GM18505 (cell line): ENCODE measurements at regions not wholly inside any gene's neighbourhood (a gene's known extent, or its start where the extent isn't known, plus 50 kb on each side); places are given as distances from the start of the nearest gene placed in this dataset.

Experiments used
- ATAC-seq: cut with Tn5 transposase; IDR thresholded peaks from one replicate; pipeline ENCODE4 v1.9.1; 2021; ENCODE audit not compliant: unreplicated experiment
- POLR2A ChIP-seq: IDR thresholded peaks from 4 replicates; pipeline ENCODE4 v1.6.1; 2011; ENCODE audit warnings: borderline replicate concordance; ENCODE audit not compliant: insufficient read depth, insufficient read length; ENCODE audit errors: extremely low read depth

- no peak for TF ChIP-seq POLR2A
- ATAC-seq, result no peak
Measured at GRCh38 chr14:85915711-85916110, 385.8 kb downstream of the FLRT2 start.

GRCh38 chr14:85912141-85912540 is 382.2 kb downstream of the FLRT2 start:
- TF ChIP-seq POLR2A, result no peak
- no peak for ATAC-seq

- no peak for TF ChIP-seq POLR2A
- ATAC-seq, result no peak
Measured at GRCh38 chr14:85911044-85911443, 381.1 kb downstream of the FLRT2 start.

- TF ChIP-seq POLR2A, result no peak
- ATAC-seq, result no peak
Measured at GRCh38 chr14:85909581-85909980, 379.6 kb downstream of the FLRT2 start.

- ATAC-seq, result no peak
- TF ChIP-seq POLR2A, result no peak
Measured at GRCh38 chr14:85907536-85907935, 377.6 kb downstream of the FLRT2 start.

GRCh38 chr14:85897808-85898207 is 367.9 kb downstream of the FLRT2 start:
- TF ChIP-seq POLR2A, result no peak
- no peak for ATAC-seq

GRCh38 chr14:85895603-85896002 is 365.7 kb downstream of the FLRT2 start:
- no peak for ATAC-seq

GRCh38 chr14:85892251-85892650 is 362.3 kb downstream of the FLRT2 start:
- TF ChIP-seq POLR2A, result no peak
- no peak for ATAC-seq

More at GRCh38 chr14:85895603-85896002, 365.7 kb downstream of the FLRT2 start:
- TF ChIP-seq POLR2A, result no peak

GRCh38 chr14:85883966-85884365 is 354.0 kb downstream of the FLRT2 start:
- ATAC-seq, result no peak
- no peak for TF ChIP-seq POLR2A

- TF ChIP-seq POLR2A, result no peak
- no peak for ATAC-seq
Measured at GRCh38 chr14:85883101-85883500, 353.2 kb downstream of the FLRT2 start.

- no peak for ATAC-seq
Measured at GRCh38 chr14:85881935-85882334, 352.0 kb downstream of the FLRT2 start.

GRCh38 chr14:85878874-85879273 is 348.9 kb downstream of the FLRT2 start:
- no peak for TF ChIP-seq POLR2A
- no peak for ATAC-seq

More at GRCh38 chr14:85881935-85882334, 352.0 kb downstream of the FLRT2 start:
- no peak for TF ChIP-seq POLR2A

- no peak for TF ChIP-seq POLR2A
- ATAC-seq, result no peak
Measured at GRCh38 chr14:85873006-85873405, 343.1 kb downstream of the FLRT2 start.

GRCh38 chr14:85867450-85867849 is 337.5 kb downstream of the FLRT2 start:
- TF ChIP-seq POLR2A, result no peak
- no peak for ATAC-seq

GRCh38 chr14:85865701-85866100 is 335.8 kb downstream of the FLRT2 start:
- TF ChIP-seq POLR2A, result no peak
- ATAC-seq, result no peak
